RPMI8226 (cell line): ENCODE measurements at regions not wholly inside any gene's neighbourhood (a gene's known extent, or its start where the extent isn't known, plus 50 kb on each side); places are given as distances from the start of the nearest gene placed in this dataset.
A peak's percentile ranks its signal among the peaks of the same experiment; 100 is the strongest.

Source experiments
- DNase-seq: peaks from one replicate; pipeline ENCODE4 v3.0.0-alpha.2; 2015

GRCh38 chr16:6643080-6643686 lies 689.5 kb upstream of the RBFOX1 start:
- DNase-seq = peak; percentile 69

GRCh38 chr16:6642271-6642670 lies 690.4 kb upstream of the RBFOX1 start:
- DNase-seq = peak; percentile 53

- peak; percentile 22 for DNase-seq
Observed at GRCh38 chr16:6641091-6641490, 691.6 kb upstream of the RBFOX1 start.

DNA sequence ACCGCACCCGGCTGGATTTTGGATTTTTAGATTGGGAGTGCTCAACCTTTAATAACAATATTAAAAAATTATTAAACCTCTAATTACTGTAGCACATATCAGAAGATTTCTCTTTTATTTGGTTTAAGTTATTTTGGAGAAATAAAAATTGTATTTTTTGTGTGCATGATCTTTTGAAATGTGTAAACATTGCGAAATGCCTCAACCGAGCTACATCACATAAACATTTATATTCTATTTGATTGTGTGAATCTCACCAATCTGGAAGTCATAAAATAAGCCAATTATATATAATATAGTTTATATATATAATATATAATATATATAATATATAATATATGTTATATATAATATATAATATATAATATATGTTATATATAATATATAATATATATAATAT lies 696.2 kb upstream of the RBFOX1 start:
- DNase-seq = no peak

DNA sequence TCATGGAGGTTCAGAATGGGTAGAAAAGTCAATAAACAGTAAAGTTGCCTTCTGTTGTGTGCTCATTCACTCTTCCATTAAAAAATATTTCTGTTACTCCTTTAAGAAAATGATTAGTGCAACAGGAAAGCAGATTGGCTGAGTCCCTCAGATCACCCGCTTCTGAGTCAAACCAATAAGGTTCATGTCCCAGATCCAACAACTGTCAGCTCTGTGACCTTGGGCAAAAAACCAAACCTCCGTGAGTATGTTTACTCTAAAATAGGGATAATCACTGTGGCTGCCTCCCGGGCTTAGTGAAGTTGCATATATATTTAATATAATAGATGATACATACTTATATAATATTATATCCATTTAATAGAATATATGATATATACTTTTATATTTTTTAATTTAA lies 698.5 kb upstream of the RBFOX1 start:
- DNase-seq = no peak

DNA sequence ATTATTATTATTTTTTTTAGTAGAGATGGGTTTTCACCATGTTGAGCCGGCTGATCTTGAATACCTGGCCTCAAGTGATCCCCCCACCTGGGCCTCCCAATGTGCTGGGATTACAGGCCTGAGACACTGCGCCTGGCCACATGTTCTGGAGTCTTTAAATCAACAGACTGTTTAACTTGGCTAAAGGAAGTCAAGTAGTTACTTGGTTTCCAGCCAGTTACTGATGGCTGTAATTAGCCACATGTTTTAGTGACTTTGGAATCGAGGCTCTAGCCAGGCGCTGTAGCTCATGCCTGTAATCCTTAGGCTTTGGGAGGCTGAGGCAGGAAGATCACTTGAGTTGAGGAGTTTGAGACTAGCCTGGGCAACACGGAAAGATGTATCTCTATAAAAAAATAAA lies 699.2 kb upstream of the RBFOX1 start:
- DNase-seq = no peak

- DNase-seq = no peak
Observed at GRCh38 chr16:6629110-6629509, 703.5 kb upstream of the RBFOX1 start.

DNA sequence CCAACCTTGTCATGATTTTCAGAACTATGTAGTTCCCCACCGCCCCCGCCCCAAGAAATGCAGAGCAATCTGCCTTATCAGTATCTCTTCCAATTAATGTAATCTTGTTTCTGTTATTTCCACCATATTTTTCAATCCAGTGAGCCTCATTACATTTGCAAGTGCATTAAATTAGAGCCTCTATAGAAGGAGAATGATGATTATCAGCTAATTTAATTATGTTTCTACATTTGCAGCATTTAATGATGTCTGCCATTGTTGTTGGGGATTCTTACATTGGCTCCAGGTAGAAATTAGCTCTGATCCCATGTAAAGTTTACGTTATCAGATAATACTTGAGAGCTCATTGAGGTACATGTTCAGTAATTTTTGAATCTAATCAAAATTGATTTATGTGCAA lies 707.0 kb upstream of the RBFOX1 start:
- DNase-seq = no peak

- no peak for DNase-seq
Observed at GRCh38 chr16:6618874-6619273, 713.8 kb upstream of the RBFOX1 start.

GRCh38 chr16:6616746-6617145 lies 715.9 kb upstream of the RBFOX1 start:
- DNase-seq = no peak

DNA sequence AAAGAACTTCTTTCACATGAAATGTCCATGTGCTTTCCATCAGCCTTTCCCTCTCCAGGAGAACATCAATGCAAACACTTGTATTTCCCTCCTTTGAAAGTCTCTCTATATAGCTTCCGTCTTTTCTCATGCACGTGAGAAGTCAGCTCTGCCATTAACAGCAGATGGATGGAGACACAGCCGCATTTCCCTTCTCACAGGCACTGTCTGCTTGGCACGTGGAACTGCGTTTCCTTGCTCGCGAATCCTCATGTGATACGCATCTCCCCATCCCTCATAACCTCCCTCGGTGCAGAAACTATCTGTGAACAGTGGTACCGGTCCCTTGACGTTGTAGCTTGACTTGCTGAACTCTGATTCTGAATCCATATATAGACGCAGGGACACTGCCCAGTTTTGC lies 717.0 kb upstream of the RBFOX1 start:
- DNase-seq = no peak

DNA sequence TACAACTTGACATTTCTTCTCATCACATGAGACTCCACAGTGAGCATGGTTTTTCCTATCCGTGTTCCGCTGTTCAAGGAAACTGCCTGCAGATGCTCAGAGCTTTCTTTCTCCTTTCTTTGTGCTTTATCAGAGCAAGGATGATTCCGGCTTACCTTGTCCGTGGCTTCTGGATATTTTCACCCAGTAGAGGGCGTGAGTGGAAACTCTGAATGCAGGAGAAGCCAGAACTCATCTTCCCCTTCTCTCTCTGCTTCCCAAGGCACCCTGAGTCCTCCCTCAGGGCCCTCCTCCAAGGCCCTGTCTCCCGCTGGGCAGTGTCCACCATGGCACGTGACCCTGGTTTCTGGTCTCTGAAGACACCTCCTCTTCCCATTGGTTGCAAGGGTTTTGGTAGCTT lies 721.1 kb upstream of the RBFOX1 start:
- peak; percentile 54 for DNase-seq

GRCh38 chr16:6605490-6605889 lies 727.2 kb upstream of the RBFOX1 start:
- DNase-seq = peak; percentile 68

- no peak for DNase-seq
Observed at GRCh38 chr16:6603780-6604325, 728.8 kb upstream of the RBFOX1 start.

DNA sequence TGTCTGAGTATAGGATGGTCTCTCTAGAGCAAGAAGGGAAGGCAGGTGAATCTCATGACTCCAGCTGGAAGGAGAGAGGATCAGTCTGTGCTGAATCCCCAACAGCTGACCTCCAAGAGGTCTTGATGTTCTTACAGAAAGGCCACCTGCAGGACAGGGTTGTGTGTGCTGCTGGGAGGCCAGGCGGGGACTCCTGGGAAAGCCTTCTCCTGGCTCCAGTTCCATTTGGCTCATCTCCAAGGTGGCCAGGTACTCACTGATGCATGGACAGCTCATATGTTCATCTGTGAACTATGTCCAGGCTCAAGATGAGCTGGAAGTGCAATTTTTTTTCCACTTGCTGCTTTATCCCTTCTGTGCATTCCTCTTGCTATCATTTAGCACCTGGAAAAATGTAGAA lies 730.2 kb upstream of the RBFOX1 start:
- peak; percentile 20 for DNase-seq

- no peak for DNase-seq
Observed at GRCh38 chr16:6600167-6600566, 732.5 kb upstream of the RBFOX1 start.

DNA sequence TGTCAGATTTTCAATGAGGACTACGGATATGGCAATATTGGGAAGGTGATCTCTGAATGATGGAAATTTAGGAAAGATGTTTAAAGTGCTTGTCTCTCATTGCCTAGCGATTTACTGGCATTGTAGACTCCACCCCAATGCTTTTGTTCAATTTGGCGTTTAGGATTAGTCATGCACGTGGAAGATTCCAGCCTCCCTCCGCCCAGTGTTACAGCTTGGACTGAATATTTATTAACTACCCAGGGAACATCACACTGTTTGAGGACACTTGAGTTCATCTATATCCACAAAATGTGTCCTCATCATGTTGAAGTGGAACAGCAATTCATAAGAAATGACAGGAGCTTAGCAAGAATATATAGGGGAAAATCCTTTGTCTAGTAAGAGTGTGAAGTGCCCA lies 738.8 kb upstream of the RBFOX1 start:
- no peak for DNase-seq

DNA sequence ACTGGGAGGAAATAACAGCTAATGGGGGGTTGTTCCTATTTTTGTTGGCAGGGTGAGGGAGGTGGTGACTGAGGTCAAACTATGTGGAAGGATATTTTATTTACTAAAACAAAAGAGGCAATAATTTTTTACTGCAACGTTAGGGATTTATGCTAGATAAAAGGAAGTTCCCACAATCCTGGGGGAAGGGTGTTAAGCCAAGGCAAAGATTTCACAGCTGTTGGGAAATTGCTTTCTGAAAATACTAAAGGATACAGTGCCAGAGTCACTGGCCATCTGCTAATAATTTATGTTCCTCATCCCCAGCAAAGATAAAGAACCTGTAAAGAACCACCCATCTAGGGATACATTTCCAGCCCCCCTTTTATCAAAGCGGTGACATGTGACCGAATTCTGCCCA lies 756.0 kb upstream of the RBFOX1 start:
- no peak for DNase-seq

GRCh38 chr16:6576113-6576512 lies 756.5 kb upstream of the RBFOX1 start:
- no peak for DNase-seq

DNA sequence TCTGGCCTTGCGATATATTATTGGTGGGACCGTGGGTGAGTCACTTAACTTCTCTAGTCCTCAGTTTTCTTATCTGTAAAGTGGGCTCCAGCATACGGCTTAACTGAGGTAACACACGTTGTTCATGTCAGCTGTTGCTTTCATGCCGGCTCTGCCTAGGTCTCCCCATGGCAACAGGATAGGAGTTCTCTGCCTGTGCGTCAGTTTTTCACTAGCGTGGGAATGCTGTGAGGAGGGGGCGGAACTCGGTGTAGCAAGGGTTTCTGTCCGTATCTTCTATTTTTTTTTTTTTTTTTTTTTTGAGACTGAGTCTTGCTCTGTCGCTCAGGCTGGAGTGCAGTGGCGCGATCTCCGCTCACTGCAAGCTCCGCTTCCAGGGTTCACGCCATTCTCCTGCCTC lies 758.5 kb upstream of the RBFOX1 start:
- DNase-seq = no peak

DNA sequence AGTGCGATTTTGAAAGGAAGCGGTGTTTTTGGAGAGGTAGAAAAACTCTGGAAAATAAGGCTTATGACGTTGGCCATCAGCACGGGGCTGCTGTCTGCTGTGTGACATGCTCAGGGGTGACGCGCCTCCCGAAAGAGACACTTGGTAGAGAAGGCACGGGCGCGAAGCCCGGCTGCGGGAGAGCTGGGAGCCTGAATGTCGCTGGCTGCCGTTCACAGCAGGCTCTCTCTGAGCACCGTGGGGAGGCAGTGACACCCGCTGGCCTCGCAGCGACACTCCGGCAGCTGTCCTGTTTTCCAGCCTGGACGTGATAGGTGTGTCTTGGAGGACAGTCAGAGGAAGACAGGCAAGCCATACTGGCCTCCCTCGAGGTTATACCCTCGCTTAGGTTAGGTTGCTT lies 759.1 kb upstream of the RBFOX1 start:
- DNase-seq = peak; percentile 50

DNA sequence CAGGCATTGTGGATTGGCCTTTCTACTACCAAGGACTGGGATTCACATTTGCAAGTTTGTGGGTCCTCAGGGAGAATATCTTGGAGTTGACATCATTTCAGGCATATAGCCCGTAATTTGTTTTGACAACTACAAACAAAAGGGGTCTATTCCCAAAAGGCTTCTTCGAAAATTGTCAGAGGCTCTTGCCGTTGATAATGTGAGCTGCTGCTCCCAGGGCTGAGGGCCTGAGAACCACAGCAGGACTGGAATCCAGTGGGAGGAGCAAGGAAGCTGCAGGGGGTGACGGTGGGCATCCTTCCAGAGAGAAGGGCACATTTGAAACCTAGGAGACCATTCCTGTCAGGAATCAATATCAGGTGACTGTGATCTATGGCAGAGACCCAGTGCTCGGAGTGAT lies 761.6 kb upstream of the RBFOX1 start:
- no peak for DNase-seq

- DNase-seq = no peak
Observed at GRCh38 chr16:6570530-6570929, 762.1 kb upstream of the RBFOX1 start.

- DNase-seq = no peak
Observed at GRCh38 chr16:6562986-6563385, 769.7 kb upstream of the RBFOX1 start.

- no peak for DNase-seq
Observed at GRCh38 chr16:6560306-6561100, 772.1 kb upstream of the RBFOX1 start.
